ENCODE measurements at regions not wholly inside any gene's neighbourhood (a gene's known extent, or its start where the extent isn't known, plus 50 kb on each side); places are given as distances from the start of the nearest gene placed in this dataset.

DNA sequence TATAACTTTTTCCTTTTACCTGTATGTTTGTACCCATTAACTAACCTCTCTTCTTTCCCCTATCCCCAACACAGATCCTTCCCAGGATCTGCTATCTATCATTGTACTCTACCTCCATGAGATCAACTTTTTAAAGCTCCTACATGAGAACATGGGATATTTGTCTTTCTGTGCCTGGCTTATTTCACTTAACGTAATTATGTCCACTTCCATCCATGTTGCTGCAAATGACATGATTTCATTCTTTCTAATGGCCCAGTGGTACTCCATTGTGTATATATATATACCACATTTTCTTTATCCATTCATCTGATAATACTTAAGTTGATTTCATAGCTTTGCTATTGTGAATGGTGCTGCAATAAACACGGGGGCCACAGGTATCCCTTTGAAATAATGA lies 135.9 kb upstream of the THUMPD2 start:
- TF ChIP-seq EZH2 (IDR thresholded peaks at IDR 0.05; ENCODE audit: low read length, missing control alignments) = no peak
- TF ChIP-seq, protein P1, sequence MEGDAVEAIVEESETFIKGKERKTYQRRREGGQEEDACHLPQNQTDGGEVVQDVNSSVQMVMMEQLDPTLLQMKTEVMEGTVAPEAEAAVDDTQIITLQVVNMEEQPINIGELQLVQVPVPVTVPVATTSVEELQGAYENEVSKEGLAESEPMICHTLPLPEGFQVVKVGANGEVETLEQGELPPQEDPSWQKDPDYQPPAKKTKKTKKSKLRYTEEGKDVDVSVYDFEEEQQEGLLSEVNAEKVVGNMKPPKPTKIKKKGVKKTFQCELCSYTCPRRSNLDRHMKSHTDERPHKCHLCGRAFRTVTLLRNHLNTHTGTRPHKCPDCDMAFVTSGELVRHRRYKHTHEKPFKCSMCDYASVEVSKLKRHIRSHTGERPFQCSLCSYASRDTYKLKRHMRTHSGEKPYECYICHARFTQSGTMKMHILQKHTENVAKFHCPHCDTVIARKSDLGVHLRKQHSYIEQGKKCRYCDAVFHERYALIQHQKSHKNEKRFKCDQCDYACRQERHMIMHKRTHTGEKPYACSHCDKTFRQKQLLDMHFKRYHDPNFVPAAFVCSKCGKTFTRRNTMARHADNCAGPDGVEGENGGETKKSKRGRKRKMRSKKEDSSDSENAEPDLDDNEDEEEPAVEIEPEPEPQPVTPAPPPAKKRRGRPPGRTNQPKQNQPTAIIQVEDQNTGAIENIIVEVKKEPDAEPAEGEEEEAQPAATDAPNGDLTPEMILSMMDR (conservative IDR thresholded peaks at IDR 0.05 in 1 of 2, IDR thresholded peaks at IDR 0.05 in 1 of 2; ENCODE audit: low read depth in 1 of 2, low read length in 2 of 2) = no peak

Data from fibroblast of lung (primary cell).